ENCODE measurements at regions not wholly inside any gene's neighbourhood (a gene's known extent, or its start where the extent isn't known, plus 50 kb on each side); places are given as distances from the start of the nearest gene placed in this dataset.
"Not testable (repeated sequence)": the region's sequence is repeated elsewhere in the genome, so short reads cannot be mapped to it uniquely, and the experiment has no call there.

DNA sequence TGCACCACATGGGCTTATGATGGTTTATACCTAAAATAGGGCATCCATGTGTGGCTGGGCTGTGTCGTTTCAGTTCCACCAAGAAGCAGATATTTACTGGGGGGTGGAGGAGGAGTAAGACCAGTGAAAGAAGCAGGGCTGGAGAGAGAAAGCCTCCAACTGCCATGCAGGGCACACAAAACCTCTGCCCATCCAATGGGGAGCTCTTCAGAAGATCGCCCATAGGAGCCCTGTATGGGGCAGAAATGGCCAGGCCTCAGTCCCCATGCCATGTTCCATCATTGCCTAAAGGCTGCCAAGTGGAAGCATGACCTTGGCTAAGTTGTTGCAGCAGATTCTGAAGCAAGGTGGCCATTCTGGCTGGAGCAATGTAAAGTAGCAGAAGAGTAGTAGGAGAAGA lies 277.0 kb downstream of the MEX3B start:
- DNase-seq: no peak

DNA sequence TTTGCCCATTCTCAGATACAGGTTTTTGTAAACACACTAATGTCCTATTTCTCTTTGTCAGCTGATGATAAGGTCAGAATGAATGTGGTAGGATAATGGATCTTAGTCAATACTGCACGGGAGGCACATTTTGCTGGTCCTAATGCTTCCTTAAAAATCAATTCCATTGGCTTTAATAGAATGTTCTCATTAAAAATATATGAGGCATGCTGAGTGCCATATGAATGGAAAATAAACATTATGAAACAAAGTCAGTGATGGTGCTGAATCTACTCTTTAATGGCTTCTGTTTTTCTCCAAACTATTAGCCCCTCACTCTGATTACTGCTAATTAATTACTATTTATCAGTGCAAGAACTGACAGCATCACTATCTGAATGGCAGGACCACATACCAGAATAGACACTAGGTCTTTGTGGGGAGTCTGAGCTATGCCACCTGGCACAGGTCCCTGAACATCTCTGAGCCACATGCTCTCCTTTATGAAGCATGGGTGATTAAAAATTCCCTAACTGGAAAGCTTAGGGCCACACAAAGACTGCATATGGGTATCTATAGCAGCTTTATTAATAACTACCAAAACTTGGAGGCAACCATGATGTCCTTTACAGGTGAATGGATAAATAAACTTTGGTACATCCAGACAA lies 278.9 kb downstream of the MEX3B start:
- DNase-seq: no peak

GRCh38 chr15:81765816-81766215 lies 280.0 kb downstream of the MEX3B start:
- no peak for DNase-seq

GRCh38 chr15:81763304-81763703 lies 282.5 kb downstream of the MEX3B start:
- no peak for DNase-seq

GRCh38 chr15:81760686-81761085 lies 285.1 kb downstream of the MEX3B start:
- no peak for DNase-seq

DNA sequence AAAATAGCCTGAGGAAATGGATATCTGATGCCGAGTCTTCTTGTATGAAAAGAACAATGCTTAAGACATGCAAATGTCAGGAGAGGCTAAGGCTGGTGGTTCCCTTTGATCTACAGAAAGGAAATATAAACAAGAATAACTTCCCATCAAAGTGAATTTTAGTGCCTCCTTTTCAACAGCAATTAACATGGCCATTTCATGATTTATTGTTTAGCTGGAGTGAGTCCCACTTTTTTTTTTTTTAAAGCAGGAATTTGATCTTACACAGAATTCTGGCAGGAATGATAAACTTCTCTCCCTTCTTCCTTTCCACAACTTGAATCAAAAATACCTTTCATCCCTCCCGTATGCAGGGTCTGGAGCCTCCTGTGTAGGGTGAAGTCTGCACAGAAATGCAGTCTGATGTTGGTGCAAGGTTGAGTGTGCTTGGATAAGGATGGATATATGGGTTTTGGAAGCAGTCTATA lies 287.0 kb downstream of the MEX3B start:
- DNase-seq: no peak

DNA sequence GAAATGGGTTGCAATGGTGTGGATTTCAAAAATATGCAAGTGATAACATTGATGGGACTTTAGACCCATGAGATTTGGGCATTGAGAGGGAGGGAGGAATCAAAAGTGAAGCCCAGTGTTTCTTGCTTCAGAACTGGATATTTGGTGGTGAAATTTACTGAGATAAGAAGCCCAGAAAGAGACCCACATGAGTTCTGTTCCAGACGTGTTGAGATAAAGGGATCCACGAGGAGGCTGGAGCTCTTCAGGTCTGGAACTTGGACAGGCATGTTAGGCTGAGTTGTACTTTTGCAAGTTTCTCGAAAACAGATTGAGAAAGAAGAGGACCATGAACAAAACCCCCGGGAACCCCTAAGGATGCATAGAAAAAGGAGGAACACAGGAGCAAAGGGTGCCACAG lies 290.2 kb downstream of the MEX3B start:
- no peak for DNase-seq

GRCh38 chr15:81754078-81754477 lies 291.7 kb downstream of the MEX3B start:
- DNase-seq: no peak

DNA sequence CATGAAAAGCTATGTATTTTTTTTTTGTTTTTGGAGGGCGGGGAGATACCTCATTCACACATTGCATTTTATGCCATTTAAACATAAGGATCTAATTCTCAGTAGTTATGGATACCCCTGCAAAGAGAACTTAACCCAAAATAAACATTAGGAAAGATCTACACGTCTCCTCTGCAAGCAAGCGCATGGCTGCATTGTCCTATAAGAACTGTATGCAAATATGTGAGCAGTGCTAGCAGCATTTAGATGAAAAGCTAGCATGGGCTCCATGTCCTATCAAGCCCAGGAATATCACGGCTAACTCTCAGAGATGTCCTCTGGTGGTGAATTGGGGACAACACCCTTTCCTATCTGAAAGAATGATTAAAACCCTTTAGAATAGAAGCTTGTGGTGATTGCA lies 292.8 kb downstream of the MEX3B start:
- DNase-seq: no peak

DNA sequence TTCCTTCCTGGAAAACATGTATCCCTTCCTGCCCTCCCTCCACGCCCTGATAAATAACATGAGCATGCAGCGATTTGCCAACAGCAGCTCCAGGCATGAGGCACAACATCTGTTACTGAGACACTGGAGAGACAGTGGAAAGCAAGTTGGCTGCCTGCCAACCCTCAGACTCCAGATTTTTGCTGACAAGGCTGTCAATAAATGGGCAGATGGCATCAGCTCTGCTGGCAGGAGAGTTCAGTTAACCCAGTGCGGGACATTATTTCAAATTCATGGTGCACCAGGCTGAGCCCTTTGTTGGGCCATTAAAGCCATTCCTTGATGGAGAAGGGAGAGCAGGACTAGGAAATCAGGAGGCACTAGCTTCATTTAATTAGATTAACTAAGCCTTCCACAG lies 293.3 kb downstream of the MEX3B start:
- no peak for DNase-seq

DNA sequence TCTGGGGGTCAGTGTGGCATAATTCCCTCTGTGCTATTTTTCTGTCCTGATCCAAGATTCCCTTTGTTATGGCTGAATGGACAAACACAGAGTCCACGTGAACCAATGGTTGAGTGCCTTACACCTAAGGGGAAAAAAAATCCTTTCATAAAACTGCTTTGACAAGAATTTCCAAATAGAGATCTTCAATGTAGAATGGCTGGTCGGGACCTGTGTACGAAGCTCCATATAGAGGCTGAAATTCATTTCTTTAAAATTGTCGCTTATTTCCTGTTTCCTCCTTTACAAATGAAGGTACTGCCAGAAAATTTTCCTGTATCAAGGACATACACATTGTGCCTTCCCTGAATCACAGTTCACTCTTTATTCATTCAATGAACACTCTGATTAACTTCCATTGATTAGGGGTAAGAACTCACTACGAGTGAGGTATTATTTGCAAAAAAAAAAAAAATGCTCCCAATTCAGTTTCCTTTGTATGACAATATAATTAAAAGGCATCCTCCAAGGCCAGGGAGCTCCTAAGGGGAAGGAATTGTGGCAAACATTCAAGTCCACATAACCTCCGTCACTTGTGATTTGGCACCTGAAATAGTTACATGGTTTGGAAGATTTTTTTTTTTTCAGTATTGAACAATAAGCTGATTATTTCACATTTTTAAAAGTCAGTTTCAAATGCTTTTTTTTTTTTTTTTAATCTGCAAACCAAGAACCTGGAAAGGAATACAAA lies 293.8 kb downstream of the MEX3B start:
- no peak for DNase-seq

DNA sequence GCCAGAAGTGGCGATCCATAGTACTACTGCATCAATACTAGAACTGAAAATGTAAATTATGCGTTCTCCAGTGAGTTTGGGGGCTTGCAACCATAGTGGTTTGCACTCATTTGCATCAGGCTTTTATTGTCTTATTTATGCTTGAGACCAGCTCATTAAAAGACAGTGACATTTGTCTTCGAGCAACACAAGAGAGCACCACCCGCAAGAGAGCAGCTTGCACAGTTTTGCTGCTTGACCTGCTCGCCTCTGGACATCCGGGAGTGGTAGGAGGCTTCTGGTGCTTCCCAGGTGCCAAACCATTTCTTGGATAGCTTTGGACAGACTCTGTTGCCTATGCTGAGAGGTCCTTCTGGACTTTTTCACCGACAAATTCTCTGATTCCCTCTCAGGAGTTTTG lies 294.6 kb downstream of the MEX3B start:
- no peak for DNase-seq

DNA sequence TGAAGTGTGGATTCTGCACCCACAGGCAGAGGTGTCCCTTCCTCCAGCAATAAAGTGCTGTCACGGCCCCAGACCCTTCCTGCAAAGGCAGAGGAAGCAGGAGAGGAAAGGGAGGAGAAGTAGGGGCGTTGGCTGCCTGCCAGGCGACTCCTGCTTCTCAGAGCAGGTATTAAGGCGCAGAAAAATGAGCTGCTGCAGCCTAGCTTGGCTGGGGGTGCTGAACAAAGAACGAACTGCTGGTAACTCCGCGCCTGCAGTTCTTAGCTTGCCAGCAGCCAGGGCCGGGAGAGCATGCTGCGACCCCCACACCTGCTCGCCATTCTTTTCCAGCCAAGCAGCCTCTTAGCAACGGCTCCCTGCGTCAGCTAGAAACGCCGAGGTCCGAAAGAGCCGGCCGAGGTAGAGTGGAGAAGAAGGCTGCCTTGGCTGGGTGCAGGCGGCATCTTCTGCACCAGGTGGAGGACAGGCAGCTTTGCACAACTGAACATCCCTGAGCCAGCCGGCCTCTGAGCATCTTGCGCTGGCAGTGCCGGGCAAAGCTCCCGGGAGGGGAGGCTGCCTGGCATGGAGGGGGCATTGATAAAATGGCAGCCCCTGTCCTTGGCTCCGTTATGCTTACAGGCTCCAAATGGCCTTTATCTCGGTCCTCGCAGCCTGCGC lies 296.0 kb downstream of the MEX3B start:
- no peak for DNase-seq

- no peak for DNase-seq
Observed at GRCh38 chr15:81747482-81747881, 298.3 kb downstream of the MEX3B start.

DNA sequence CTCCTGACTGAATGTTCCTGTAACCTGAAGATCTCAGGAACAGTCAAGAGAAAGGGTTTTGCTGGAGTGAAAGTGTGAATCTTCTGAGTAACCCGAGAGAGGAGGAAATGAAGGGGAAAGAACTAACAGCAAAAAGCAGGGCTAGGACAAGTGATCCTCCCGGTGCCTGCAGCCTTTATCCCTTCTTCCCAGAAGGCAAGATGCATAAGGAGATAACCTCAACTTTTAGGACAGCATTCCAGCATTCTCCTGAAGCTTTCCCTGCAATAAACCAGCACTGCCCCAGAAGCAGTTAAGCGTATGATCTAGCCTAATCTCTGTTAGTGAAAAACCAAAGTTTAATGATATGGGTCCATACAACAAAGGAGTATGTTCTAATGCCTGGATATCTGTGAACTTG lies 298.8 kb downstream of the MEX3B start:
- DNase-seq: no peak

DNA sequence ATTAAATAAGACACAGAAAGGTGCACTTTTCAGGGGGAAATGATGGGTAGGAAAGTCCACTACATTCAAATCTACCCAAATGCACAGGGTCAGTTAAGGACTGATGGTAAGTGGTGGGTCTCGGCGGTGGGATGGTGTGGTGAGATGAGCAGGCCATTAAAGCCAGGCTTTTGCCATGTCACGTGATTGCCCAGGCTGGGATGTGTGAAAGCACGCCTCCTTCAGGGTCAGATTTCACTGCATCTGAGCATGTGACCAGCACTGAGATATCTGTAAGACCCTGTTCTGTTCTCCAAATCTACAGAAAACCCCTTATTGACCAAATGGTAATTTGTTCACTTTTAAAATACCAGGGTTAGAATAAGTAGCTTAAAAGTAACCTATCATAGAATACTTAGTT lies 301.5 kb downstream of the MEX3B start:
- DNase-seq: no peak

GRCh38 chr15:81740416-81740815 lies 305.4 kb downstream of the MEX3B start:
- no peak for DNase-seq

- DNase-seq: no peak
Observed at GRCh38 chr15:81729340-81729739, 316.5 kb downstream of the MEX3B start.

GRCh38 chr15:81728726-81729125 lies 317.1 kb downstream of the MEX3B start:
- no peak for DNase-seq

DNA sequence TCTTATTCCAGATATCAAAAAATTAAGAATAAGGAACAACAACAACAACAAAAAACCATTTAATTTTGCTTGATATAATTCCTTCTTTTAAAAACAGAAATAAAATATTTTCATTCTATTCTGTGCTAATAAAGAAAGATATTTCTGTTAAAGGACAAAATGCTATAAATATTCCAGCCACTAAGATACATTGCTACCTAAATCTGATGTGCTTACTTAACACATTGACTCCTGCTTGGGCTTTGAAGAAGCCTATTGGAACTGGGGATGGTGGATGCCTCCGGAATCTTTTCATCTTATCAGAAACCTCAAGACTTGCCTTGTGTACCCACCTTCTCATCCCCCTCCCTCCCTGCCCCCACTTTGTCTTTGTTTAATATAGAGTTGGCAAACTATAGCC lies 320.2 kb downstream of the MEX3B start:
- DNase-seq: no peak

DNA sequence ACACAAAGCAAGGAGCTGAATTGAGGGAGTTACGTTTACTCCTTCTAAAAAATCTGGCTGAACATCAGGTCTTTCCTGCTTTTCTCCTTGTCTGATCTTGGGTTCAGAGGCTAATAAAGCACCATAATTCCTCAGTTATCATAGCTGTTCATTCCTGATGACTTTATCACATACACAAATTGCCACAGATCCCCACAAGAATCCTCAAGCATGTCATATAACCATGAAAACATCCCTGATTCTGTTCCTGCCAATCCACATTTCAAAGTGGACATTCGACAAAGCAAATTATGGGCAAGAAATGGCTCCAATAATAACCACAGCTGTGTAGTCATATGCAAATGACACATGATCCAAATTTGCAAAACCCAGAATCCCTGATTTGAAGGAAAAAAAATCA lies 321.3 kb downstream of the MEX3B start:
- no peak for DNase-seq

DNA sequence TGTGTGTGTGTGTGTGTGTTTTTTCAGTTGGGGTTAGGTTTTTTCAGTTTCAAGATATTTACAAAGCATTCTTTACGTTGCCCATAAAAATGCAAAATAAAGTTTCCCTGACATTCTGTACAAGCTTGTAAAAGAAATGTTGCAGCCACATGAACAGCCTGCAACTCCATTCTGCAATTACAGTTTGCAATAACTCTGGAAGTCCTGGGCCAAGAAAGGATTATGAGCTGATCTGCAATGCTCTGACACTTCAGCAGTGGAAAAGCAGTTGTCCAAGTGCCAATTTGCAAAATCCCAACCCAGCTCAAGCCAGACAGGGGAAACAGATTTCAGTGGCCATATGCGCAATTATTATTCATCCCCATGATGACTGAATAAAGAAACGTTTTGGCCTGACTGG lies 322.1 kb downstream of the MEX3B start:
- DNase-seq: no peak

GRCh38 chr15:81723113-81723651 lies 322.6 kb downstream of the MEX3B start:
- DNase-seq: no peak

DNA sequence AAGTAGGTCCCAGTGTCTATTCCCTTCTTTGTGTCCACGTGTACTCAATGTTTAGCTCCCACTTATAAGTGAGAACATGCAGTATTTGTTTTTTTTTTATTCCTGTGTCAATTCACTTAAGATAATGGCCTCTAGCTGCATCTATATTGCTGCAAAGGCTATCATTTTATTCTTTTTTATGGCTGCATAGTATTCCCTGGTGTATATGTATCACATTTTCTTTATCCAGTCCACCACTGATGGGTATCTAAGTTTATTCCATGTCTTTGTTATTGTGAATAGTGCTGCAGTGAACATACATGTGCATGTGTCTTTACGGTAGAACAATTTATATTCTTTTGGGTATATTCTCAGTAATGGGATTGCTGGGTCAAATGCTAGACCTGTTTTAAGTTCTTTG lies 329.4 kb downstream of the MEX3B start:
- DNase-seq: not testable (repeated sequence)
